Type B pancreatic cell (in vitro differentiated cells): ENCODE measurements at regions not wholly inside any gene's neighbourhood (a gene's known extent, or its start where the extent isn't known, plus 50 kb on each side); places are given as distances from the start of the nearest gene placed in this dataset.
"Not testable (repeated sequence)": the region's sequence is repeated elsewhere in the genome, so short reads cannot be mapped to it uniquely, and the experiment has no call there.

Source experiments
- DNase-seq: peaks from one replicate; pipeline ENCODE4 v3.0.0; 2021; ENCODE audit warnings: mixed read lengths; ENCODE audit not compliant: unreplicated experiment; ENCODE audit errors: extremely low spot score
- H3K27ac Mint-ChIP-seq: 2 replicates; pipeline ENCODE4 v1.8.0; 2021; ENCODE audit warnings: mild to moderate bottlenecking, mixed read lengths
- H3K27me3 Mint-ChIP-seq: 2 replicates; pipeline ENCODE4 v1.8.0; 2021; ENCODE audit warnings: mixed read lengths
- H3K36me3 Mint-ChIP-seq: 2 replicates; pipeline ENCODE4 v1.8.0; 2021; ENCODE audit warnings: mixed read lengths
- H3K4me1 Mint-ChIP-seq: one replicate; pipeline ENCODE4 v1.8.0; 2021; ENCODE audit warnings: mixed read lengths; ENCODE audit not compliant: unreplicated experiment
- H3K4me3 Mint-ChIP-seq: 2 replicates; pipeline ENCODE4 v1.8.0; 2021; ENCODE audit warnings: mild to moderate bottlenecking, mixed read lengths
- H3K9me3 Mint-ChIP-seq: 2 replicates; pipeline ENCODE4 v1.8.0; 2021; ENCODE audit warnings: mixed read lengths
- TF ChIP-seq, protein P1 (sequence below): fragments of 200-600 bp; sonication (generic); conservative IDR thresholded peaks from 2 replicates; pipeline ENCODE4 v1.5.0; 2021; ENCODE audit warnings: antibody characterized with exemption, mild to moderate bottlenecking

DNA sequence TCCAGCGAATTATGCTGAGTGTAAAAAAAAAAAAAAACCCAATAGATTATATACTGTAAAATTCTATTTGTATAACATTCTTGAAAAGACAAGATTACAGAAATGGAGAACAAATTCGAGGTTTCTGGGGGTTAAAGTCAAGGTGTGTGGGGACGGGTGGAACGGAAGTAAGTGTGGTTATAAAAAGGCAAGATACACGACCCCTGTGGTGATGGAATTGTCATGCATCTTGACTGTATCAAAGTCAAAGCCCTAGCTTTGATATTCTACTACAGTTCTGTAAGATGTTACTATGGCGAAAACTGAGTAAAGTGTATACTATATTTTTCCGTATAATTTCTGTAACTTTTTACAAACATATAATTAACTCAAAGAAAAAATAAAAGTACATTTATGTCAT lies 718.2 kb upstream of the PCDH15 start:
- H3K4me1 Mint-ChIP-seq: peaks cover 8% of the 10 kb centered on the region
- no peak for DNase-seq
- no peaks in the 10 kb centered on the region for H3K27me3 Mint-ChIP-seq
- H3K4me3 Mint-ChIP-seq: no peak overlapping the region
- TF ChIP-seq, protein P1, sequence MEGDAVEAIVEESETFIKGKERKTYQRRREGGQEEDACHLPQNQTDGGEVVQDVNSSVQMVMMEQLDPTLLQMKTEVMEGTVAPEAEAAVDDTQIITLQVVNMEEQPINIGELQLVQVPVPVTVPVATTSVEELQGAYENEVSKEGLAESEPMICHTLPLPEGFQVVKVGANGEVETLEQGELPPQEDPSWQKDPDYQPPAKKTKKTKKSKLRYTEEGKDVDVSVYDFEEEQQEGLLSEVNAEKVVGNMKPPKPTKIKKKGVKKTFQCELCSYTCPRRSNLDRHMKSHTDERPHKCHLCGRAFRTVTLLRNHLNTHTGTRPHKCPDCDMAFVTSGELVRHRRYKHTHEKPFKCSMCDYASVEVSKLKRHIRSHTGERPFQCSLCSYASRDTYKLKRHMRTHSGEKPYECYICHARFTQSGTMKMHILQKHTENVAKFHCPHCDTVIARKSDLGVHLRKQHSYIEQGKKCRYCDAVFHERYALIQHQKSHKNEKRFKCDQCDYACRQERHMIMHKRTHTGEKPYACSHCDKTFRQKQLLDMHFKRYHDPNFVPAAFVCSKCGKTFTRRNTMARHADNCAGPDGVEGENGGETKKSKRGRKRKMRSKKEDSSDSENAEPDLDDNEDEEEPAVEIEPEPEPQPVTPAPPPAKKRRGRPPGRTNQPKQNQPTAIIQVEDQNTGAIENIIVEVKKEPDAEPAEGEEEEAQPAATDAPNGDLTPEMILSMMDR: no peak
- peaks cover 5% of the 10 kb centered on the region for H3K9me3 Mint-ChIP-seq
- no peak overlapping the region for H3K27ac Mint-ChIP-seq
- no peaks in the 10 kb centered on the region for H3K36me3 Mint-ChIP-seq

DNA sequence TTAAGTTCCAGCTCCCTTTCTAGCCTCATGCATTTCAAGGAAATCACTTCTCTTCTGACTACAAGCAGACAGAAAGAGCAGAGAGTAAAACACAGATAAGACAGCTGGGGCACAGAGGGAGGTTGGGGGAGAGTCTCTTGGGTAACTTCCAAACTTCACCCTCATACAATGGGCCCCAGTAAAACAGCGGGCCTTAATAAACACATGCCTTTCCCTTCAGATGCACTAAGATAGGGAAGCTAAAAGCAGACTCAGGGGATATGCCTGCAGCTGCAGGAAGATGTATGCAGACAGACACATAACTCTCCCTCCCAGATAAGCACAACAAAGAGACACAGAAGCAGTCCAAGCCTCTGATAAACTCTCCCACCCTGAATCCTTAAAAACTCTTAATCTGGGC lies 717.4 kb upstream of the PCDH15 start:
- not testable (repeated sequence) for H3K4me3 Mint-ChIP-seq, H3K4me1 Mint-ChIP-seq, DNase-seq, H3K27me3 Mint-ChIP-seq, H3K36me3 Mint-ChIP-seq, H3K27ac Mint-ChIP-seq, H3K9me3 Mint-ChIP-seq

DNA sequence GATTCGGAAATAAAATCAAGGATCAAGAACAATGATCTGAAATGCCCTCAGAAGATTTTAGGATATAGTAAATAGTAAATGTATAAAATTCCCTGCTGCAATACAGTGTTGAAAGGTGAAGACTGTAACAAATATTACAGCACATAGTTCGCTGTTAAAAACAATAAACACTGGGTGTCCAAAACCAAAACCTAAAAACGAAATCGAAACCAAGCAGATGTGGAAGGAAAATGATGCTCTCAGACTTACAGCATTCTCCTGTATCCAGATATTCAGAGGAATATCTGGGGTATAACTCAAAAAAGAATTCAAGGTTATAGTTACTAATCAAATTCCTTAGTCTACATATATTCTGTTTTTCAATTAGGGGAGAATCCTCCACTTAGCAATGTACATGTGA lies 708.1 kb upstream of the PCDH15 start:
- Mint-ChIP-seq H3K9me3 (no peaks in the 10 kb centered on the region), H3K4me1 (peaks cover 10% of the 10 kb centered on the region), H3K27me3 (no peaks in the 10 kb centered on the region), H3K36me3 (no peaks in the 10 kb centered on the region), H3K27ac (no peak overlapping the region), H3K4me3 (no peak overlapping the region)
- no peak for DNase-seq
- TF ChIP-seq, protein P1: no peak

DNA sequence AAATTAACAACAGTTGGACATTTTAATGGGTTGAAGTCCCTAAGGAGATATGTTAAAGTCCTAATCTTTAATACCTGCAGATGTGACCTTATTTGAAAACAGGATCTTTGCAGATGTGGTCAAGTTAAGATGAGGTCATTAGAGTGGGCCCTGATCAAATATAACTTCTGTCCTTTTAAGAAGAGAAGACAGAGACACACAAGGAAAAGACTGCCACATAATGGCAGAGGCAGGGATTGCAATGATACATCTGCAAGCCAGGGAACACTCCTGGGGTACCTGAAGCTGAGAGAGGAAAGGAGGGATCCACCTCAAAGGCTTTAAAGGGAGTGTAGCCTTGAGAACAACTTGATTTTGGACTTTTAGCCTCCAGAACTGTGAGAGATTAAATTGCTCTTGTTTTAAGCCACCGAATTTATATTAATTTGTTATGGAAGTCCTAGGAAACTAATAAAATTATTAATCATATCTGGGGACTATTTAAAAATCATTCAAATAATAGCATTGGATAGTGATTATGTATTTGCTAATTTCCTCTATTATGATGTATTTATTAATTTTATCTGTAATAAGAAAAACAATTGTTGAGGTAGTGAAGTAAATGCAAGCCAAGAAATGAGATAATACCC lies 700.0 kb upstream of the PCDH15 start:
- H3K4me1 Mint-ChIP-seq: no peaks in the 10 kb centered on the region
- no peak overlapping the region for H3K27ac Mint-ChIP-seq
- TF ChIP-seq, protein P1: peak; percentile 72
- H3K4me3 Mint-ChIP-seq: no peak overlapping the region
- H3K27me3 Mint-ChIP-seq: no peaks in the 10 kb centered on the region
- no peaks in the 10 kb centered on the region for H3K9me3 Mint-ChIP-seq
- no peaks in the 10 kb centered on the region for H3K36me3 Mint-ChIP-seq
- no peak for DNase-seq

DNA sequence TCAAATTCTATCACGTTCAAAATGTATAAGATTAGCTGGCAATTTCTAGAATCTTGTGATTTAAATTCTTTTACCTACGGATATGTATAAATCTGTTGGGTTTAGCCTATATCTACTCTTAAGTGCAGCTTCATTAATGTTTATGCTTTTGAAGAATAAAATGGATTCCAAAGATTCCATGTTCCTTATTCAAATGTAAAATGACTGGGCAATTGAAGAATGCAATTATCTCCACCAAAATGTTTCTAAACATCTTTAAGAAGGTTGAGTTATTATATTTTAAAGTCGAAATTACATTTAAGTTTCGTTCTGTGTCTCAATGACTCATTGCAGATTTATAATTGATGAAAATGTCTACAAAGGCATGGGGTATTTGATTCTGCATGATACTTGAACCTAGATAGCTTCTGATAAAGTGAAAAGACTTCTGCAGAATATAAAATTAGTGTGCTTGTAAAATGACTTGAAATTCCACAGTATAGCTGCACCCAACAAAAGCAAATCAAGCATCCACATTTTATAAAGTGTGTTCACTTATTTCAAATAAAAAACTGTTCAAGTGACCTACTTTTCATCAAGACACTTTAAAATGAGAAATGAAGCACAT lies 697.0 kb upstream of the PCDH15 start:
- Mint-ChIP-seq H3K4me1 (no peaks in the 10 kb centered on the region), H3K4me3 (no peak overlapping the region), H3K36me3 (no peaks in the 10 kb centered on the region), H3K27ac (no peak overlapping the region), H3K9me3 (no peaks in the 10 kb centered on the region), H3K27me3 (no peaks in the 10 kb centered on the region)
- DNase-seq: no peak
- TF ChIP-seq, protein P1: no peak

DNA sequence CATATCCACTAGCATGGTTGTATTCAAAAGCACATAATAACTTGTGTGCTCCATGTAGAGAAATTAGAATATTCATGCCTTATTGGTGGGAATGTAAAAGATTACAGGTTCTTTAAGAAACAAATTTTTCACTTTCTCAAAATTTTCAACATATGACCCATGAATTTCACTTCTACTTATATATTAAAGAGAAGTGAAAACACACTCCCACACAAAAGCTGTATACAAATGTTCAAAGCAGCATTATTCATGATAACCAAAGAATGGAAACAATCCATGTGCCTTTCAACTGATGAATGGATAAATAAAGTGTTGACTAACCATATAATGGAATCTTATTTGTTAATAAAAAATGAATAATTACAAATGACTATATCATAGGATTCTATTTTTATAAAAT lies 694.5 kb upstream of the PCDH15 start:
- H3K36me3 Mint-ChIP-seq: no peaks in the 10 kb centered on the region
- TF ChIP-seq, protein P1: no peak
- H3K27ac Mint-ChIP-seq: no peak overlapping the region
- H3K9me3 Mint-ChIP-seq: no peaks in the 10 kb centered on the region
- no peak overlapping the region for H3K4me3 Mint-ChIP-seq
- H3K4me1 Mint-ChIP-seq: no peaks in the 10 kb centered on the region
- no peaks in the 10 kb centered on the region for H3K27me3 Mint-ChIP-seq
- DNase-seq: no peak
